Activated naive CD4-positive, alpha-beta T cell treated with anti-CD3 and anti-CD28 coated beads, Interleukin-2, amount 50 U/mL, for 16 hours (primary cell): ENCODE measurements at regions not wholly inside any gene's neighbourhood (a gene's known extent, or its start where the extent isn't known, plus 50 kb on each side); places are given as distances from the start of the nearest gene placed in this dataset.
"Not testable (repeated sequence)": the region's sequence is repeated elsewhere in the genome, so short reads cannot be mapped to it uniquely, and the experiment has no call there.

Experiments used
- DNase-seq: peaks from one replicate; pipeline ENCODE4 v3.0.0-alpha.2; 2020

DNA sequence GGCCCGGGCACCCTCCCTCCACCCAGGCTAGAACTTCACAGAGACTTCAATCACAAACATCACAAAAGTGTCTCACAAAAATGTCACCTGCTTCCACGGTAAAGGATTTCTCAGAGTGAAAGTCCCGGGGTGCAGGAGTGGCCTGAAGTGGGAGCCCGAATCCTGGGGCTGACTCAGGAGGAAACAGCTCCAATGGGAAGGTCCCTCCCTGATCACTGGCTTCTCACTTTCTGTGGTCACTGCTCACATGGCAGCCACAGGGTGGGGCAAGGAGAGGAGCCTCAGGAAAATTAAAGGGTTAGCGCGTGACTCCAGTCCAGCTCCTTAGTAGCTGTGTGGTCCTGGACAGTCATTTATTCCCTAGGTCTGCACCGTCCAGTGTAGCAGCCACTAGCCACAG is 564.5 kb upstream of the B3GAT1 start:
- DNase-seq, result no peak

DNA sequence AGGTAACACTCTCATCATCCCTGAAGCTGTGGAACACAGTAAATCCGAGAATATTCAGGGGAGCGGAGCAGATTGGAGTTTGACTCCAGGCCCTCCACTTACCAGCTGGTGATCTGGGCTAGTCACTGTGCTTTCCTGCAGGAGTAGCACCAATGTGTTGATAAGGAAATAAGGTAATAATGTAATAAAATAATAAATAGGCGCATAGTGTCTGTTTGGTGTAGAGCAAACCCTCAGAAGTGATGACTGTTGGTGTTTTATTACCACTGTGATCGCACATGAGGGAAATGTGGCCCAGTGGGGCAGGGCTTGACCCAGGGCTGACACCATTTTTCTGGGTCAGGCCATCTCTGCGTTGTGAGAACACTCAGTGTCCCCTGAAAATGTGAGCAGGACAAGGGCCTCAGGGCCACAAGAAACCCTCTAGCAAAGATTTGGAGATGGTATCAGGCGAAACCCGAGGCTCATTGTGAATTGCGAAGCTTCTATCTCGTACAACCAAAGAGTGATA is 563.9 kb upstream of the B3GAT1 start:
- DNase-seq, result no peak

DNA sequence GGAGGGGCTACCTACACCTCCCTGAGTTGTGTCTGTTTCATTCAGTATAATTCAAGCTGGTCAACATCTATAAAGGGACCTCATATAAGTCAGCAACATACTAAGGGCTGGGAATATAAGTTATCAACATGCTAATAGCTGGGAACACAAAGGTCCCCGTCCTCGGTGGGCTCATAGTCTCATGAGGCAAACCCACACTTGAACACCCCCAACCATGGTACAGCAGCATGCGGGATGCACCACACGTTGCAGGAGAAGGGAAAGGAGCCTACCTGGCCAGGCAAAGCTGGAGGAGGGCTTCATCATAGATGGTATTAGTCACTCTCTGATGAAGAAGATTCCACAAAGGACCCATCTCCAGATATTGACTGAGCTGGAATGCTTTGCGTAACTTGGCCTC is 561.8 kb upstream of the B3GAT1 start:
- no peak for DNase-seq

DNA sequence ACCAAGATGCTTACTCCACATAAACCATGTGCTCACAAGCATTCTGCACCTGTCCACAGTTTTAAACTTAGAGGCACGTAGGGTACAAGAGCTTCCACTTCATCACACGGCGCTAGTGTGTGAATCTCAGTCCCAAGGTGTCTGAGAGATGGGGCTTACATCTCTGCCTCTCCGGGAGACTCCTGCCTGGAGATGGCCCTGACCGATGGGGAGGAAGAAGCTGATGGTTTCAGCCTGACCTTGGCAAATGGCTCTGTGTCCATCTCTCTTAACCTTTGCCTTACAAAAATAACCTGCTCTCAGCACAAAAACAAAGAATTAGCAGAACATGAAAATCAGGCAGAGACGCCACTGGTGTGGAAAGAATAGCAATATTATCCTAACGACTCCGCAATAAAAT is 559.3 kb upstream of the B3GAT1 start:
- no peak for DNase-seq

DNA sequence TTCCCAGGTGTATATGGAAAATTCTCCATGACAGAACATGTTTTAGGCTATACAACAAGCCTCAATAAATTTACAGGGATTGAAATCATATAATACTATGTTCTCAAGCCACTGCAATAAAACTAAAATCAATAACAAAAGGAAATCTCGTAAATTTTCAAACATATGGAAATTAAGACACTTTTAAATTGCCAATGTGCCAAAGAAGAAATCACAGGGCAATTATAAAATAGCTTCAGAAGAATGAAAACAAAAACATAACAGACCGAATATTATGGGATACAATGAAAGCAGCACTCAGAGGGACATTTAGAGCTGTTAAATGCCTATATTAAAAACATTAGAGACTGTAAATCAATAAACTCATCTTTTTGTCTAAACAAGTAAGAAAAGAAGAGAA is 555.7 kb upstream of the B3GAT1 start:
- no peak for DNase-seq

DNA sequence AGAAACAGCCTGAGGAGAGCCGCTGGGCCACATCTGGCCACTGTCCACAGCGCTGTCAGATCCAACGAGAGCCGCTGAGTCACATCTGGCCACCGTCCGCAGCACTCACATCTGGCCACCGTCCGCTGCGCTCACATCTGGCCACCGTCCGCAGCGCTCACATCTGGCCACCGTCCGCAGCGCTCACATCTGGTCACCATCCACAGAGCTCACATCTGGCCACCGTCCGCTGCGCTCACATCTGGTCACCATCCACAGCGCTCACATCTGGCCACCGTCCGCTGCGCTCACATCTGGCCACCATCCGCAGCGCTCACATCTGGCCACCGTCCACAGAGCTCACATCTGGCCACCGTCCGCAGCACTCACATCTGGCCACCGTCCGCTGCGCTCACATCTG is 549.3 kb upstream of the B3GAT1 start:
- not testable (repeated sequence) for DNase-seq

DNA sequence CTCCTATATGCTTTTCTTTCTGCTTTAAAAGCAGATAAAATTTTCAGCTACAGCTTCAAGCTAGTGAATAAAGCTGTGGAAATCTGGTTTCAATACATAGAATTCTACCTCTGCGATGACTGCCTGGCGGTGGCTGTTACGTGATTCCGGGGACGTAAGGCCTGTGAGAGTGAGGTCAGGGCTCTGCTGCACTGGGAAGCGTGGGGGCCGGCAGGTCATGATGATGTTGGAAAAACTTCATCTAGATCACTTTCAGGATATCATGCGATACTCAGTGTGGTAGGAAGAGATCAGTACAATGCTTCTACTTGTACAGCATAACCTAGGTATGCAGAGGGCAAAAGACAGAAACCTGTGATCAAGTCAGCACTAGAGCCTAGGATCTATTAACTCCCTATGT is 546.8 kb upstream of the B3GAT1 start:
- no peak for DNase-seq

DNA sequence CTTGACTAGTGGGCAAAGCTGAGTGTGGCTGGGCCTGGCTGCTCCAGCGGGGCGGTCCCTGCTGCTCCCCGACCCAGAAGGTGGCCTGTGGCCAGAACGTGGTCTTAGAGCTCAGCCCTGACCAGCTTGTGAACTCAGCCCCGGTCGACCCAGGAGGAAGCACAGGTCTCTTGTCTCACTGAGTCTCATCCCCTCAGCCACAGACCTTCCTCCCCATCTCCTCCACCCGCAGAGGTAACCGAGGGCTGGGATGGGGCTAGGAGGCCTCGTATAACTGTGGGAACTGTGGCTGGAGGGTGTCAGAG is 546.2 kb upstream of the B3GAT1 start:
- no peak for DNase-seq

DNA sequence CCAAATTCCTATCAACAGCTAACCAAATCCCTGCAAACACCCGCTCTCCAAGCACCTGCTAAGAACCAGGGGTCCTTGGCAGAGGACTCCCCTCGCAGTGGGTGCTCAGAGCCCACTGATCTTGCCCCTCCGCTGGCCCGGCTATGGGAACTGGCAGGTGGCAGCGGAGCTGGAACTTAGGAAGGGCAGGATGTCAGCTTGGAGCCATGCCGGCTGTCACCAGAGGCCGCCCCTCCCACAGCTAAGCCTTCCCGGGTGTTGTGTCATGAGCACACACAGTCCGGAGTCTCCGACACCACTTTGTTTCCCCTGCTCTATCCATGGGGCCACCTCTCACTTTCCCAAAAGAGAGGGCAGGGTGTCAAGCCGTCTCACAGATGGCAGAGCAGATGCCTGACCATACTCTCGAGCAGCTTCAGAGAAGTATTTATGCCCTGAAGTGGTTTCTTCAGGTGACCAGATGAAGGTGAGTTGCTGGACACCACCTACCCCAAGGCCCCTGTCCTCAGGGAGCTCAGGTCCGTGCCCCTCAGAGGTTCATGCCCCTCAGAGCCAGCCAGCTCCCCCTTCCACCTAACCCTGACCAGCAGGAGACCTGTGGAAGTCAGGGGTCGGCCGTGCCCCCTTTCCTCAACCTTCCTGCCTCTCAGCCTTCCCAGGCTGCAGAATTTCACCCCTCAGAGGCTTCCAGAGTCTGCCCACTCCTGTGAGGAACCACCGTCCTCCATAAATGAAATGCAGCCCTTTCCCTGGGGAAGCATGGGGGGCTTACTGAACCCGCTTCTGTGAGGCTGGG is 545.7 kb upstream of the B3GAT1 start:
- DNase-seq, result no peak

DNA sequence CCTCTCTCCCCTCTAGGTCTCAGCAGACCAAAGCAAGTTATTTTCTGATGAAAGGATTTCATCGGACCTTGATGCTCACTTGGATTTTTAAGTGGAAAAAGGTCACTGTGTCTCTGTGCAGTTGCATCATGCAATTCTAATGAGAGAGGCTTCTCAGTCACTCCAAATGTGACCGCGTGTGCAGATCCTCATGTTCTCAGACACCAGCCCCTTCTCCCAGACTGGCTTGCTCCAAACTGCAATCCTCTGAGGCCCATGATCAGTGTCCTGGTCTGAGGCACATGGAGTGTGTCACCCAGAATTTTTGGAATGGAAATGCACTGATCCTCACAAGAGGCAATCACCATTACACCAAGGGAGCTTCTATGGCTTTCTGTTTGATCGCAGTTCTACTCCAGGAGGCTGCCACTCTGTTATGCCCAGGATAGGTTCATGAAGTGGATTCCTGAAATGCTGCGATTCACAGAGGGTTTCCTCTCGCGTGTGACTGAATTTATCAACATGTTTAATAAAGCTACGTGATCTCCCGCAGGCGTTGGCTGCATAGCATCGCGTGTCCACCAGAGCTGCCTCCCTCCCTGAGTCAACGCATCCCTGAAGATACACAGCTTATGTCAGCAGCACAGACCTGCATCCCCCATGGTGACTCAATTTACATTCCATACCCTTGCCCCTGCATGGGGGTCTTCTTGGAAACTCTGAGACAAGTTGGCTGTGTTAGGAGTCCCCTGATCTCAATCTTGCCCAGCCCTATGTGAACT is 544.6 kb upstream of the B3GAT1 start:
- DNase-seq, result no peak

DNA sequence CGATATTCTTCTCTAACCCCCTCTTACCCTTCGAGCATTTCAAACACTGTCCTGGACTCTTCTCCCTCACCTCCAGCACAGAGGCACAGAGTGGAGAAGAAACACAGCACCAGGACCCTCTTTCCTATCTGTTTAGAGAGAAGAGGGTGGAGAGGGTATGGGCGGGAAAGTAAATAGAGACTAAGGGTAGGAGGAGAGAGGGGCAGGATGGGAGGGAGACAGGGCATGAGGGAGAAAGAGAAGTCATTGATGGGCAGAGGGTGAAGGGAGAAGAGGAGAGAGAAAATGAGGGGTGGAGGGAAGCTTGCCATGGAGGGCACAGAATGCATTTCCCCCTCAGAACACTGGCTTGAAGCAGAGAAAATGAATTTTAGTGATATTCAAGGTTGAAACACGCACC is 543.9 kb upstream of the B3GAT1 start:
- not testable (repeated sequence) for DNase-seq

DNA sequence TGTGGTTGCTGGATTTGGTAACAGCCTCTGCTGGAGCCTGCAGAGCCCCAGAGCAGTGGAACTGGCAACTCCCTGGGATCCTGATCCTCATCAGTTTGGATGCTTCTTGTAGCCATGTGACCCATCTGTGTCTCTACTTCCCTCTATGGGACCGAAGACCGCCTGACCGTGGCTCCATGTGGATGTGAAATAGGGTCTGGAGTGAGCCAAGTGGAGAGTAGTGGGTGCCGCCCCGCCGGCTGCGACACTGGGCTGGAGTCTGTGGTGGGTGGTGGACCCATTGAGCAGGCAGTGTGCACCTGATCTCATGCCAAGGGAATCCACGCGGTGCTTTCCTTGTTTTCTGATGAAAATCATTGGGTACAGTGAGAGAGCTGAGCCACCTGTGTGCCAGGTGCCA is 543.2 kb upstream of the B3GAT1 start:
- DNase-seq, result no peak

DNA sequence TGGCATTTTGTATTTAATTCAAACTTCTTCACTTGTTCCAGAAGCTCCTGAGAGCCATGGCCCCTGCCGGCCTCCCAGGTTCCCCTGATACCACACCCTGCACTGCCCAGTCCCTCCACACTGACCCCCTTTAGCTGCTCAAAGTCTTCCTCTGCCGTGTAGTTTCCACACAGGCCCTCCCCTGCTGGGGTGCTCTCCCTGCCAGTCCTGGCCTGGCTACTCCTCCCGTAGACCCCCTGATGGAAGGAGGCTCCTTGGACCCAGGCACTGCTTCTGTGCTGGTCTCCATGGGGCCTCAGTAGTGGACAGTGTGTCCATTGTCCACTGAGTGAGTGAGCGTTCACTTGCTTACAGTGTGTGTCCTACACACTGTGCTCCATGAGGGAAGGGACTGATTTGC is 542.4 kb upstream of the B3GAT1 start:
- DNase-seq, result not testable (repeated sequence)

DNA sequence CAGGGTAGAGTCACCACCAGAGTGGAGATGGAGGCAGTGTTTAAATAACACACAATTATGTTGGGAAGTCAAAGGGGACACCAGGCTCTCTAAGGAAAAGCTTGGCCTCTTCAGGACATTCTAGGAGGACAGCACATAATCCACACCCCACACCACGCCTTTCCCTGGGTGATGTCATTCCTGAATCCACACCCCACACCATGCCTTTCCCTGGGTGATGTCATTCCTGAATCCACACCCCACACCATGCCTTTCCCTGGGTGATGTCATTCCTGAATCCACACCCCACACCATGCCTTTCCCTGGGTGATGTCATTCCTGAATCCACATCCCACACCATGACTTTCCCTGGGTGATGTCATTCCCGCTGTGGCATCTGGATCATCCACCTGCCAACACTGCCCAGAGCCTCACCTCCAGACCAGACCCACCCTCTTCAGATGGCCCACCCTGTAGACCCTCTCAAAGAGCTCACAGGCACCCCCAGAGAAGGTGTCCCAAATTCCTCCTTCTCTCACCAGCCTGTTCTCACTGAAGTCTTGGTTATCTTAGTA is 541.5 kb upstream of the B3GAT1 start:
- not testable (repeated sequence) for DNase-seq

DNA sequence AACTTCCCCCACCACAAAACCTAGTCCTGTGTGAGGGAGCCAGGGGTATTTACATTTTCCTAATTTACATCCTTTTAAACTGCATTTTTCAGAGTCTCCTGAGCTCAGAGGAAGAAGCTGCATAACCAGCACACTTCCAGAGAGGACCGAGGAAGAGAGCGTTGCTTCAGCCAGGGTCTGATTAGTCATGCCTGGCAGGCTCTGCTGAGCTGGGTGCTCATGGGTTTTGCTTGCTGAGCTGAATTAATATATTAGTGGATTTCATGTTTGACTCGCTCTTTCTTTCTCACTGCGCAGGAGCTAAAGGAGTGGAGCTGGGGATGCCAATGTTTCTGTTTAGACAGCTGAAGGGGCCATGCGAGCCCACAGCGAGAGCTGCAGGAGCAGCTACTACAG is 539.3 kb upstream of the B3GAT1 start:
- no peak for DNase-seq

DNA sequence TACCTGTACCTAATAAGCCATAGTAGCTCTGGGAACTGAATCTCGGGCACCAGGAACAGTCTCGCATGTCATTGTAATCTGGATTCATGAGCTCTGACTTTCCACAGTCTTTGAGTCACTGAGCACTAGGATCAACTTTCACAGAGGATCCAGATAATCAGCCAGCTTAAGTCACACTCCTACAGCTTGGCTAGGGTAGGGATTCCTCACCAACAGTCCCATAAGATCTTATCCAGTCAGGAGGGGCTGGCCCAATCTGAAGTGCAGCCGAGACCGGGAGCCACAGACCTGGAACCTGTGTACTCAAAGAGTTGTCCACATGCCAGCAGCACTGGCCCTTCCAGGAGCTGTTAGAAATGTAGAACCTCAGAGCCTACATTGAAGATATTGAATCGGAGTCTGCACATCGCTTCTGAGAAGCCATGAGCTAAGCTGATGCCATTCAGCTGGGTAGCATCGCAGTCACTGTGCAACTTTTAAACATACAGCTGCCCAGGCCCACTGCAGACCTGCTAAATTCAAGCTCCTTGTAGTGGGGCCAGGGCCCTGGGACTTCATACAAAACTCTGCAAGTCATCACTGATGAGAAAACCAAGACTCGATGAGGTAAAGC is 538.8 kb upstream of the B3GAT1 start:
- no peak for DNase-seq

DNA sequence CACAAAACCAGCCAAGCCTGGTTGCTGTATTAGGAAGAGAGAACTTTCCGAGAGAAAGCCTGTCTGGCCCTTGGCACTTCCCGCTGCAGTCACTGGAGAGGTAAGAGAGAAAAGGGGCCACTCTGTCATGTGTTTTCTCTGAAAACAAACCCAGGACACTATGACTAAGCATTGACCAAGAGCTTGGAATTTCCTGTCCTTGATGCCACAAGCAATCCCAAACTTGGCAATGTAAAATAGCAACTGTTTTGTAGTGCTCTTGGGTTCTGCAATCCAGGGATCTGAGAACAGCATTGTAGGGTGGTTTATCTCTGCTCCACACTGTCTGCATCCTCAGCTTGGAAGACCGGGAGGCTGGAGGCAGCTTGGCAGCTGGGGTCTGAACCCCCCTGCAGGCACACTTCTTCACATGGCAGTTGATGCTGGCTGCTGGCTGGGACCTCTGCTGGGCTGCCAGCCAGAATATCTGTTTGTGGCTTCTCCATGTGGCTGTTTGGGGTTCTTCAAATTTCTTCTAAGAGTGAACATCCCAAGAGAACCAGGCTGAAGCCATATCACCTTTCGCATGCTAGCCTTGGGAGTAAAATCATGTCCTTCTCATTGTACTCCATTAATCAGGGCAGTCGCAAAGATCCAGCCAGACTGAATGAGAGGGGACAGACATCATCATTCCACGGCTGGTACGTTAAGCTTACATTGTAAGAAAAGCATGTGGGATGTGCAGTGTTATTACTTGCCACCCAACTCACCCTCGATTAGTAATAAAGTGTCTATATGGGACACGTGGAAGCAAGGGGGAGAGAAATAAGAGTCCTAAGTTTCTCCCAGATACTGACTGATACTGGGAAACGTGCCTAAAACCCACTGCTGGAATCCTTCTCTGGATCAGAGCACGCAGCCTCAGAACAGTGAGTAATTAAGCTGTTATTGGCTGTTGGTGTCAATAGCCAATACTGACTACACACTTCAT is 537.4 kb upstream of the B3GAT1 start:
- DNase-seq, result no peak

DNA sequence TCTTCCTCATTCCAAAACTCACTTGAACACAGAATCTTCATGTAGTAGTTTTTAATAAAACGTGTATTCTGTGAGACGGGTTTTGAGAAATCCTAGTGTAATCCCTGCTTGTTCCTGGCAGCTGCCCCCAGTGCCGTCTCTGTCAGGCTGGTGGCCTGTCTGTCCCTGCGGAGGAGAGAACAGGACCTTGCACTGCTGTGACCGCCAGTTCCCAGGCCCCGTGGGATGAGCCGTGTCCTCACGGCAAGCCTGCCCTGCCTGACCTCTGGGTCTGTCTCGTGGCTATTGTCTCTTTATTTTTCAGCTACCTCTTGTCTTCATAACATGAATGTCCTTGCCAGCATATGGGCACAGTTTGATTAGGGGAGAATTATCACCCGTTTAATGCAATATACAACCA is 535.5 kb upstream of the B3GAT1 start:
- no peak for DNase-seq

DNA sequence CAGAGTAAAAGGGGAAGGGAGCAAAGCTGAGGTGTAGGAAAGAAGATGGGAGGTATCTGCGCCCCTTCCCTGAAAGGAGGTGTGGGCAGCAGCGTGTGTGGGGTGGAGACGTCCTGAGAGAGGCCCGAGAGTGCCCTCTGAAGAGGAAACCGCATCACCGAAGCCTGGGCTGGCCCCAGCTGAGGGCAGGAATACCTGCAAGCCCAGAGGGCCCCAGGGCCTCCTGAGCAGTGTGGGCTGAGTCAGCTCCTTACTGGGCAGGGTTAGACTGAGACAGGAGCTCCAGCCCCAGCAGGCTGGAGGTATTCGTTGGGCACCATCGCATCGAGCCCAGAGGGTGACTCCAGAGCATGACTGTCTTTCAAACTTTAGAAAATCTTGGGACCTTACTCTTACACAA is 534.0 kb upstream of the B3GAT1 start:
- no peak for DNase-seq

DNA sequence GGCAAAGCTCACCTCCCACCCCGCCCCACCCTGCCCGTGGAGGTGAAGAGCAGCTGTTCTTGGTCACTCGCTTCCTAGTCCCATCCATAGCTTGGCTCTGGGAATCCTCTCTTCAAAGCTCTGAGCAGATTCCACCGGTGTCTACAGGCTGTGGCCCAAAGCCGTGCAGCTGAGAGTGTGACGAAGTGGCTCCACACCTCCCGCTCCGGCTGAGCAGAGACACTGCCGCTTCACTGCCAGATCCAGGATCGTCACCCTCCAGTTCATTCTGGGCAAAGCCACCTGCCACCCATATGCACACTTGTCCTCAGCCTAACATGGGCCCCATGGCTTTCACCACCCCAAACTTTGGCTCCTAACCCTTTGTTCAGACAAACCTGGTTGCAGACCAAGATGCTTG is 532.9 kb upstream of the B3GAT1 start:
- no peak for DNase-seq

DNA sequence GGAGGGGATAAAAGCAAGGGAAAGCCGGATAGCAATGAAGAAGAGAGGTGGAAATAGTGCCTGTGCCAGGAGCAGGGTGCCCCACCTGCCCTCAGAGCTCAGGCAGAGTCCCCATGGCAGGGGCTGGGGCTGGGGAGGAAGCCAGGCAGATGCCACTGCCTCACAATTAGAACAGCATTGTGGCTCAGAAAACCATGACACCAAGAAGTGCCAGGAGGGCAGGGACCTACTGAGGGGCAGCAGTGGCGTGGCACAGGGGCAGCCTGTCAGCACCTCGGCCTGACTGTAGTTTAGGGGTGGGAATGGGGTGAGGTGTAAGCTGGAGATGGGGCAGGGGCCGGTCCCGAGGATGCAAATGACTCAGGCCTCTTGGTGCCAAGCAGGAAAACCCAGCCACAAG is 532.1 kb upstream of the B3GAT1 start:
- no peak for DNase-seq

DNA sequence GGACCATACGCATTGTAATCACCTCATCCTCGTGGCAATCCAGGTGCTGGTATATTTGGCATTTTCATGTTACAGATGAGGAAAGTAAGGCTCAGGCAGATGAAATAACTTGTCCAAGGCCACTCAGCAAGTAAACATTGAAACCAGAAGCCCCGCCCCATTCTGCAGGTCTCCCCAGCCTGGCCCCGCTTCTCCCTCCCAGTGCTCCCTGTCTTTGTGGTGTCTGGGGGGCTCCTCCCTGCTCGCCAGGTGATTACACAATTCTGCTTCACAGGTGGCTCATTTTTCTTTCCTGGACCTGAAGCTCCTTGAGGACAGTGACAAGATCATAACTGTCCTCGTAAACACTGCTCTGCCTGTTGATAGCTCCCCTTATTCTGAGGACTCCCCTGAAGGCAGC is 531.5 kb upstream of the B3GAT1 start:
- no peak for DNase-seq

DNA sequence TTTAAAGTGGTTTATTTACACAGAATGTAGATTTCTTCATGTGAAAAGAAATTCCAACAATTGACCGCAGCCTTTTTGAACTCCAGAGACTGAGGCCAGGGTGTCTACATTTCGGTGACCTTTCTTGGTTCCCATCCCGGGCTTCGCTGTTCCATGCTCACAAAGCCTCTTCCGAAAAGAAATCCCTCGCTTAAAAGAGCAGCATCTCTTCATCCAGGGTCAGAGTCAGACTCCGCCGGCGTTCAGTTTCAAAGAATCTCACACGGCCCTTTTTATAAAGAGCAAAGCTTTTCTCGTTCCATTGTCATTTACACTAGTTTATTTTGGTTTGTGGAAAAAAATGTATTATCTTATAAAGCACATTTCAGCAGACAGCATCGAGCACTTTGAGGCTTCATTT is 530.6 kb upstream of the B3GAT1 start:
- DNase-seq, result no peak
